K562 (cell line): ENCODE measurements at regions not wholly inside any gene's neighbourhood (a gene's known extent, or its start where the extent isn't known, plus 50 kb on each side); places are given as distances from the start of the nearest gene placed in this dataset.

ENCODE experiments used
- CEBPG ChIP-seq, 3 experiments: fragments of 200-800 bp in 1 of 3; sonication (Bioruptor generic) in 1 of 3; sonication (generic) in 1 of 3; formaldehyde crosslinking in 1 of 3; IDR thresholded peaks in 2 of 3; conservative IDR thresholded peaks in 1 of 3; 2 replicates each; pipeline versions ENCODE4 v1.6.1 to v1.8.0; 2016 to 2022; ENCODE audit warnings: missing compliant biosample characterization in 2 of 3, missing genetic modification characterization in 2 of 3, mild to moderate bottlenecking in 1 of 3, missing genetic modification reagents in 1 of 3
- DPF2 ChIP-seq: fragments of 450-650 bp; IDR thresholded peaks from 2 replicates; pipeline ENCODE4 v1.6.1; 2016
- EP400 ChIP-seq: fragments of 450-650 bp; IDR thresholded peaks from 2 replicates; pipeline ENCODE4 v1.6.1; 2017; ENCODE audit warnings: antibody characterized with exemption, mild to moderate bottlenecking, moderate library complexity
- MYNN ChIP-seq, 2 experiments: sonication (generic); formaldehyde crosslinking in 1 of 2; IDR thresholded peaks; 2 replicates each; pipeline versions ENCODE4 v1.5.0 to v1.6.1; 2016 to 2020; ENCODE audit warnings: antibody characterized with exemption in 1 of 2, missing genetic modification reagents in 1 of 2
- POU5F1 ChIP-seq: fragments of 150-350 bp; IDR thresholded peaks from 2 replicates; pipeline ENCODE4 v1.6.1; 2014; ENCODE audit warnings: borderline replicate concordance, low read length, low read depth, mild to moderate bottlenecking; ENCODE audit not compliant: partially characterized antibody
- PTTG1 ChIP-seq: fragments of 450-650 bp; IDR thresholded peaks from 2 replicates; pipeline ENCODE4 v1.6.1; 2016; ENCODE audit warnings: low read depth, mild to moderate bottlenecking, missing genetic modification characterization, missing compliant biosample characterization
- RAD21 ChIP-seq, 2 experiments: fragments of 250-450 bp in 1 of 2; fragments of 450-650 bp in 1 of 2; sonication (Bioruptor Pico) in 1 of 2; formaldehyde crosslinking in 1 of 2; IDR thresholded peaks in 1 of 2; conservative IDR thresholded peaks in 1 of 2; 2 replicates each; pipeline versions ENCODE4 v1.4.0 to v1.8.0; 2020 to 2022; ENCODE audit warnings: mild to moderate bottlenecking in 2 of 2, moderate library complexity in 1 of 2
- STAT5A ChIP-seq: IDR thresholded peaks from 2 replicates; pipeline ENCODE4 v1.6.1; 2012; ENCODE audit warnings: low read length, inconsistent platforms, borderline replicate concordance
- TAL1 ChIP-seq: fragments of 450-650 bp; IDR thresholded peaks from 2 replicates; pipeline ENCODE4 v1.6.1; 2016; ENCODE audit warnings: mild to moderate bottlenecking
- ZBTB11 ChIP-seq, 3 experiments: fragments of 200-800 bp in 1 of 3; fragments of 250-450 bp in 1 of 3; fragments of 450-650 bp in 1 of 3; sonication (Bioruptor Pico) in 1 of 3; sonication (Bioruptor generic) in 1 of 3; formaldehyde crosslinking in 1 of 3; IDR thresholded peaks; 2 replicates each; pipeline versions ENCODE4 v1.6.1 to v1.8.0; 2016 to 2022; ENCODE audit warnings: mild to moderate bottlenecking in 2 of 3, missing genetic modification characterization in 2 of 3, missing compliant biosample characterization in 1 of 3, moderate library complexity in 1 of 3
- ZNF175 ChIP-seq: fragments of 200-800 bp; sonication (Bioruptor generic); IDR thresholded peaks from 2 replicates; pipeline ENCODE4 v1.6.1; 2016; ENCODE audit warnings: low read depth, mild to moderate bottlenecking, missing genetic modification characterization, missing compliant biosample characterization
- ZNF584 ChIP-seq: fragments of 200-800 bp; sonication (Bioruptor generic); IDR thresholded peaks from 2 replicates; pipeline ENCODE4 v1.6.1; 2016; ENCODE audit warnings: low read depth, mild to moderate bottlenecking, missing genetic modification characterization, missing compliant biosample characterization
- ZNF644 ChIP-seq: fragments of 200-800 bp; sonication (Bioruptor generic); IDR thresholded peaks from 2 replicates; pipeline ENCODE4 v1.6.1; 2016; ENCODE audit warnings: low read depth, missing genetic modification characterization, missing compliant biosample characterization
- ZNF668 ChIP-seq: fragments of 250-450 bp; sonication (Bioruptor Pico); IDR thresholded peaks from 2 replicates; pipeline ENCODE4 v1.8.0; 2022; ENCODE audit warnings: mild to moderate bottlenecking, inconsistent platforms
- TF ChIP-seq, protein P1 (sequence below), 2 experiments: fragments of 250-450 bp in 1 of 2; fragments of 450-650 bp in 1 of 2; sonication (Bioruptor Pico) in 1 of 2; IDR thresholded peaks; 2 replicates each; pipeline versions ENCODE4 v1.6.1 to v1.8.0; 2016 to 2021; ENCODE audit warnings: mild to moderate bottlenecking in 2 of 2, moderate library complexity in 2 of 2, missing compliant biosample characterization in 1 of 2, missing genetic modification characterization in 1 of 2
- TF ChIP-seq, protein P2 (sequence below): fragments of 250-450 bp; sonication (Bioruptor Pico); IDR thresholded peaks from 2 replicates; pipeline ENCODE4 v1.8.0; 2021; ENCODE audit warnings: moderate library complexity, mild to moderate bottlenecking, inconsistent platforms

DNA sequence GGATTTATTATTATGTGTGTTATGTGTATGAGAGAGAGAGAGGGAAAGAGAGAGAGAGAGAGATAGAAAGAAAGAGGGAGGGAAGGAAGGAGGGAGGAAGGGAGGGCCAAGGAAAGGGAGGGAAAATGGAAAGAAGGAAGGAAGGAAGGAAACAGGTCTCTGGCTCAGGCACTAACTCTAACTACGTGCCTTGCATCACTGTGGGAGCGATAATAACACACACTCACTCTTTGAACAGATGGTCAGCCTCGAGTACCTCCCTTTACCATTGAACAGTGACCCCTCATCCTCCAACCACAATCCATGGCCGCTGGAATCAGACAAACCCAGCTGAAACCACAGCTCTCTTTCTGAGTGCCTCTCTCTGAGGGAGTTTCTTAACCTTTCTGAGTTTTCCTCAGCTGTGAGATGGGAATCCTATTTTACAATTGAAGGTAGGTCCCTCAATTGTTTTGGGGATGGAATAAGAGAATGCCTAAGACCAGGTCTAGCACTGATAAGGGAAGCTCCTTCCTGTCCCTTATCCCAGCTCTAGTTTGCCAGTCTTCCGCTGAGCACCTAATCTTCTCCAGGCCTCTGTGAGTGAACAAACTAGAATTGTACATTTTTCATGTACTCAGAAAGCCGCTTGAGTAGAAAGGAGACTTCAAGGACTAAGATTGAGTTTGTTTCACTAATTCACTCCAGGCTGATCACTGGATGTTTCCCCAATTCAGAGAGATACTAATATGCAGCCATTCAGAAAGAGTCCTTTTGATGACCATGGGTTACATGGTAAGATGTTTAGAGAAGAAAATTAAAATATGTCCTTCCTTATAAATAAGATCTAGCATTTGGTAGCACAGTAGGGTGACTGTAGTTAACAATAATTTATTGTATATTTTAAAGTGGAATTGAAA, 62.8 kb downstream of the IRF2BP2 start (continued):
- TF ChIP-seq MYNN (IDR thresholded peaks at IDR 0.05), result 0 out of 2 replicates have a peak, but pooled peaks have one; percentile 49
- no peak for TF ChIP-seq MYNN (CRISPR knock-in tag; IDR thresholded peaks at IDR 0.05)
- TF ChIP-seq, protein P1, sequence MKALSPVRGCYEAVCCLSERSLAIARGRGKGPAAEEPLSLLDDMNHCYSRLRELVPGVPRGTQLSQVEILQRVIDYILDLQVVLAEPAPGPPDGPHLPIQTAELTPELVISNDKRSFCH (CRISPR knock-in tag; IDR thresholded peaks at IDR 0.05), result no peak
- TF ChIP-seq, protein P1 (tag; IDR thresholded peaks at IDR 0.05), result peak; percentile 98
- TF ChIP-seq RAD21 (CRISPR knock-in tag; conservative IDR thresholded peaks at IDR 0.05 in 1 of 2, IDR thresholded peaks at IDR 0.05 in 1 of 2), result peak in 1 of 2 experiments; percentile 14; a peak in 1 of 4 replicates
- TF ChIP-seq DPF2, result peak; percentile 95
- peak; percentile 77 for TF ChIP-seq STAT5A
- TF ChIP-seq ZBTB11 (CRISPR knock-in tag; IDR thresholded peaks at IDR 0.05), result peak in 2 of 3 experiments; percentile 42 to 58; a peak in 2 of 6 replicates
- TF ChIP-seq PTTG1 (tag), result peak; percentile 57; the same call in 1 of the 2 replicates
- TF ChIP-seq CEBPG (CRISPR knock-in tag; IDR thresholded peaks at IDR 0.05), result peak; percentile 92
- peak in 1 of 2 experiments; percentile 73; a peak in 3 of 4 replicates for TF ChIP-seq CEBPG (tag; conservative IDR thresholded peaks at IDR 0.05 in 1 of 2, IDR thresholded peaks at IDR 0.05 in 1 of 2)
- TF ChIP-seq ZNF584 (CRISPR knock-in tag), result peak; percentile 92
- peak; percentile 87; the same call in 1 of the 2 replicates for TF ChIP-seq ZNF175 (CRISPR knock-in tag)
- peak; percentile 80 for TF ChIP-seq TAL1
- TF ChIP-seq, protein P2, sequence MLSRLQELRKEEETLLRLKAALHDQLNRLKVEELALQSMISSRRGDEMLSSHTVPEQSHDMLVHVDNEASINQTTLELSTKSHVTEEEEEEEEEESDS (CRISPR knock-in tag), result no peak
- TF ChIP-seq EP400, result peak; percentile 32
- peak; percentile 17; the same call in 1 of the 2 replicates for TF ChIP-seq ZNF668
- peak; percentile 76; the same call in 1 of the 2 replicates for TF ChIP-seq ZNF644 (tag)
- TF ChIP-seq POU5F1, result no peak
